Endothelial cell of umbilical vein (primary cell): ENCODE measurements at regions not wholly inside any gene's neighbourhood (a gene's known extent, or its start where the extent isn't known, plus 50 kb on each side); places are given as distances from the start of the nearest gene placed in this dataset.

Experiments
- BruUV-seq: library from RNA; stranded (reverse); fragments of 400-500 nt; replicated peaks from 2 replicates; lab custom pipeline; 2021; lab: Mats Ljungman, UMichigan
- CTCF ChIA-PET: fragments of 300-600, 350-600 bp; sonication (Branson Sonifier 250); formaldehyde crosslinking; loops from one replicate; lab custom pipeline; 2021; ENCODE audit warnings: antibody characterized with exemption, inconsistent platforms; lab: Charles Lee
- POLR2A ChIA-PET: fragments of 300-600, 350-600 bp; sonication (Branson Sonifier 250); formaldehyde crosslinking; loops from one replicate; lab custom pipeline; 2021; ENCODE audit warnings: antibody characterized with exemption, inconsistent platforms; lab: Charles Lee
- DNase-seq: peaks from one replicate; pipeline ENCODE4 v3.0.0-alpha.2; 2011; ENCODE audit warnings: low read depth, low spot score
- FAIRE-seq: peaks from 2 replicates; lab custom pipeline; 2011; peaks lifted over from hg19 to GRCh38; lab: Jason Lieb, UNC
- H2AFZ ChIP-seq: 2 replicates; pipeline ENCODE4 v1.6.0; 2012; ENCODE audit warnings: low read depth, low read length, control low read depth, inconsistent platforms
- H3K27ac ChIP-seq: 2 replicates; pipeline ENCODE4 v1.5.1; 2011; ENCODE audit warnings: low read depth, mild to moderate bottlenecking, control low read depth, low read length, moderate library complexity; ENCODE audit not compliant: insufficient read depth
- H3K27me3 ChIP-seq, 2 experiments: 2 replicates each; pipeline versions ENCODE4 v1.6.0 to v1.6.1; 2011; ENCODE audit warnings: low read length in 2 of 2, mixed read lengths in 1 of 2; ENCODE audit not compliant: control insufficient read depth in 2 of 2, insufficient read depth in 2 of 2
- H3K36me3 ChIP-seq, 2 experiments: 2 replicates in 1 of 2; 3 replicates in 1 of 2; pipeline ENCODE4 v1.5.1; 2011; ENCODE audit warnings: low read length in 2 of 2, mild to moderate bottlenecking in 1 of 2, moderate library complexity in 1 of 2; ENCODE audit not compliant: control insufficient read depth in 2 of 2, insufficient read depth in 2 of 2; ENCODE audit errors: extremely low read depth in 1 of 2
- H3K4me1 ChIP-seq: 3 replicates; pipeline ENCODE4 v1.5.1; 2011; ENCODE audit warnings: mild to moderate bottlenecking, low read length; ENCODE audit not compliant: control insufficient read depth, insufficient read depth; ENCODE audit errors: extremely low read depth
- H3K4me2 ChIP-seq: 2 replicates; pipeline ENCODE4 v1.6.1; 2011; ENCODE audit warnings: low read length, control low read depth, mixed read lengths; ENCODE audit not compliant: insufficient read depth
- H3K4me3 ChIP-seq, 3 experiments: fragments of 200-600 bp in 1 of 3; sonication (generic), shearing (Covaris generic) in 1 of 3; replicated peaks in 1 of 3; 2 replicates each; pipeline ENCODE4 v1.5.1; 2011 to 2016; ENCODE audit warnings: control low read depth in 3 of 3, low read length in 3 of 3, mild to moderate bottlenecking in 2 of 3, inconsistent platforms in 1 of 3, low read depth in 1 of 3, moderate library complexity in 1 of 3; ENCODE audit not compliant: insufficient read depth in 1 of 3
- H3K79me2 ChIP-seq: 2 replicates; pipeline ENCODE4 v1.6.0; 2012; ENCODE audit warnings: low read length, inconsistent platforms; ENCODE audit not compliant: control insufficient read depth, insufficient read depth
- H3K9ac ChIP-seq: replicated peaks from 2 replicates; pipeline ENCODE3; 2011; ENCODE audit warnings: low read length, control low read depth; ENCODE audit not compliant: insufficient read depth; ENCODE audit errors: extremely low read depth
- H3K9me1 ChIP-seq: replicated peaks from 3 replicates; pipeline ENCODE4 v1.6.0; 2011; ENCODE audit warnings: mild to moderate bottlenecking, low read length; ENCODE audit not compliant: control insufficient read depth, insufficient read depth; ENCODE audit errors: extremely low read depth
- H3K9me3 ChIP-seq: replicated peaks from 2 replicates; pipeline ENCODE4 v1.5.1; 2012; ENCODE audit warnings: low read length, inconsistent platforms; ENCODE audit not compliant: control insufficient read depth, insufficient read depth
- H4K20me1 ChIP-seq: replicated peaks from 2 replicates; pipeline ENCODE3; 2011; ENCODE audit warnings: mild to moderate bottlenecking, low read length; ENCODE audit not compliant: control insufficient read depth, insufficient read depth; ENCODE audit errors: extremely low read depth
- CTCF ChIP-seq, 2 donors: IDR thresholded peaks; 1 replicate in 1 of 2; 2 replicates in 1 of 2; pipeline ENCODE4 v1.5.1; 2011; ENCODE audit warnings: low read length in 2 of 2, mild to moderate bottlenecking in 2 of 2, moderate library complexity in 2 of 2, control low read depth in 1 of 2, inconsistent platforms in 1 of 2, low read depth in 1 of 2; ENCODE audit not compliant: insufficient read depth in 1 of 2; ENCODE audit errors: extremely low read depth in 1 of 2
- EZH2 ChIP-seq: IDR thresholded peaks from 2 replicates; pipeline ENCODE4 v1.6.1; 2012; ENCODE audit warnings: borderline replicate concordance, low read depth, mild to moderate bottlenecking, moderate library complexity, low read length, inconsistent platforms; ENCODE audit not compliant: severe bottlenecking
- FOS ChIP-seq: IDR thresholded peaks from 2 replicates; pipeline ENCODE4 v1.6.1; 2011; ENCODE audit warnings: mild to moderate bottlenecking, low read length, moderate library complexity, borderline replicate concordance; ENCODE audit not compliant: insufficient read depth
- GATA2 ChIP-seq: IDR thresholded peaks from 2 replicates; pipeline ENCODE4 v1.7.0; 2011; ENCODE audit warnings: low read depth, mild to moderate bottlenecking, moderate library complexity, mixed read lengths, low read length; ENCODE audit not compliant: insufficient read length, insufficient read depth
- JUN ChIP-seq: IDR thresholded peaks from 2 replicates; pipeline ENCODE4 v1.6.1; 2011; ENCODE audit warnings: borderline replicate concordance, low read depth; ENCODE audit not compliant: insufficient read length, insufficient read depth
- MAX ChIP-seq: IDR thresholded peaks from 2 replicates; pipeline ENCODE4 v1.6.1; 2011; ENCODE audit not compliant: insufficient read depth, insufficient read length
- MYC ChIP-seq: IDR thresholded peaks from one replicate; pipeline ENCODE4 v1.6.1; 2011; ENCODE audit warnings: mild to moderate bottlenecking, low read depth, low read length
- POLR2A ChIP-seq: IDR thresholded peaks from 2 replicates; pipeline ENCODE4 v1.6.1; 2012; ENCODE audit warnings: low read depth, mild to moderate bottlenecking, control low read depth, low read length
- POLR2AphosphoS5 ChIP-seq: IDR thresholded peaks from 2 replicates; pipeline ENCODE4 v1.6.1; 2012; ENCODE audit warnings: low read depth, mild to moderate bottlenecking, control low read depth, low read length, moderate library complexity; ENCODE audit not compliant: insufficient read depth
- dilution Hi-C: fragments of 300-500 bp; cut with MboI; formaldehyde crosslinking; loops from one replicate; pipeline ENCODE4 v1.15.0; 2019; ENCODE audit warnings: low sequenced_read_pairs; ENCODE audit not compliant: extremely low pct_ligation_motif_present
- intact Hi-C: fragments of 100-400 bp; cut with micrococcal nuclease; formaldehyde crosslinking; loops from one replicate; pipeline ENCODE4 v1.10.0; 2022

GRCh38 chr6:49339096-49339495 lies 124.0 kb downstream of the MMUT start:
- BruUV-seq = no TSS peak
- Histone ChIP-seq H3K27me3 (no peaks in the 10 kb centered on the region), H3K9me3 (no peaks in the 10 kb centered on the region), H3K27ac (no peak overlapping the region), H3K4me3 (no peak overlapping the region), H3K79me2 (no peaks in the 10 kb centered on the region), H3K36me3 (no peaks in the 10 kb centered on the region), H3K9ac (no peak overlapping the region), H2AFZ (no peak overlapping the region), H3K9me1 (no peaks in the 10 kb centered on the region), H4K20me1 (no peaks in the 10 kb centered on the region), H3K4me1 (peaks cover 15% of the 10 kb centered on the region), H3K4me2 (no peak overlapping the region)
- CTCF ChIA-PET = no interaction called here
- TF ChIP-seq MAX (no peak), EZH2 (no peak), POLR2AphosphoS5 (no peak), CTCF (IDR thresholded peaks at IDR 0.05; ENCODE audit: extremely low read depth in 1 of 2, insufficient read depth in 1 of 2, low read depth in 1 of 2, low read length in 2 of 2) (no peak), GATA2 (no peak), MYC (no peak), FOS (no peak), POLR2A (no peak), JUN (no peak)
- dilution Hi-C loops = no loop called here
- intact Hi-C loops = loop anchor here (1.0 to 10.0 kb wide), 2 partner anchors 512 to 904 kb away; no protein-coding TSS in a partner anchor
- POLR2A ChIA-PET = no interaction called here
- no peak for FAIRE-seq
- DNase-seq = no peak
